WI38 (cell line): ENCODE measurements at regions not wholly inside any gene's neighbourhood (a gene's known extent, or its start where the extent isn't known, plus 50 kb on each side); places are given as distances from the start of the nearest gene placed in this dataset.
"Not testable (repeated sequence)": the region's sequence is repeated elsewhere in the genome, so short reads cannot be mapped to it uniquely, and the experiment has no call there.

Experiments used
- H3K4me3 ChIP-seq: 2 replicates; pipeline ENCODE4 v1.5.1; 2011; ENCODE audit warnings: low read depth, mild to moderate bottlenecking, control low read depth, low read length
- TF ChIP-seq, protein P1 (sequence below): IDR thresholded peaks from 2 replicates; pipeline ENCODE4 v1.5.1; 2012; ENCODE audit warnings: low read depth, mild to moderate bottlenecking, control low read depth, low read length

GRCh38 chr4:66741081-66741480 lies 804.2 kb downstream of the CENPC start:
- no peak overlapping the region for H3K4me3 ChIP-seq
- TF ChIP-seq, protein P1, sequence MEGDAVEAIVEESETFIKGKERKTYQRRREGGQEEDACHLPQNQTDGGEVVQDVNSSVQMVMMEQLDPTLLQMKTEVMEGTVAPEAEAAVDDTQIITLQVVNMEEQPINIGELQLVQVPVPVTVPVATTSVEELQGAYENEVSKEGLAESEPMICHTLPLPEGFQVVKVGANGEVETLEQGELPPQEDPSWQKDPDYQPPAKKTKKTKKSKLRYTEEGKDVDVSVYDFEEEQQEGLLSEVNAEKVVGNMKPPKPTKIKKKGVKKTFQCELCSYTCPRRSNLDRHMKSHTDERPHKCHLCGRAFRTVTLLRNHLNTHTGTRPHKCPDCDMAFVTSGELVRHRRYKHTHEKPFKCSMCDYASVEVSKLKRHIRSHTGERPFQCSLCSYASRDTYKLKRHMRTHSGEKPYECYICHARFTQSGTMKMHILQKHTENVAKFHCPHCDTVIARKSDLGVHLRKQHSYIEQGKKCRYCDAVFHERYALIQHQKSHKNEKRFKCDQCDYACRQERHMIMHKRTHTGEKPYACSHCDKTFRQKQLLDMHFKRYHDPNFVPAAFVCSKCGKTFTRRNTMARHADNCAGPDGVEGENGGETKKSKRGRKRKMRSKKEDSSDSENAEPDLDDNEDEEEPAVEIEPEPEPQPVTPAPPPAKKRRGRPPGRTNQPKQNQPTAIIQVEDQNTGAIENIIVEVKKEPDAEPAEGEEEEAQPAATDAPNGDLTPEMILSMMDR: no peak

DNA sequence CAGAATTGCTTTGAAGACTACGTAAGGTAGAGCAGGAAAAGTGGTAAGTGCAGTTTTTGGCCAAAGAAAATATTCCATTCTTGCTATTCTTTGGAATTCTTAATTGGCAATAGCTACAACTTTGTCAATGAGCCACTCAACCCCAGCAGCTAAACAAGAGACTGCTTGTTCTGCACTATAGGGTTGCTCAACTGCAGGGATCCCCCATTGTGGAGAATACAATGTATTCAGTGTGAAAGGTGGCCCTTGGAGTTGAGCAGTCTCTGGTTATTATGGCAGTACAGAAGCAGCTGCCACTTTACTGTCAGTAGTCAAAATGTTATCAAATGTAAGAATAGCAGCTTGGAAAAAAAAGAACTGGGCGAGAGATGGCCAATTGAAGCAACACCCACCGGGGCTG lies 808.7 kb downstream of the CENPC start:
- TF ChIP-seq, protein P1: no peak
- no peak overlapping the region for H3K4me3 ChIP-seq

DNA sequence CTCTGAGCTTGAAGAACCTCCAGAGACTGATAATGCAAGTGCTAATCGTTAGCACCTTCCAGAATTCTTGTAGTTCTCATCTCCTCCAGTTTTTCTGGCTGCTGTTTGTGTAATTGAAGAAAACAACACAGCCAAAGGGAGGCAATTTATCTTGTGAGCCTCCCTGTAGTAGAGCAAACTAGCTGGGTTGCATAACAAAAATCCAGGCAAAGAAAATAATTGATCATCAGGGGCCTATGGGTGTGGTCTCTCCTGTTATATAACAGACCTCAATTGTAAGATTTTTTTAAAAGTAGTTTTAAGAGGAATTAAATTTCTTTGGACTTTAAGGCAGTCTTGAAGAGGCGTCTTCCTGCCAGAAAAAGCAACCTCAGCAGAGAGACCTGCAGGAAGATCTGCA lies 817.0 kb downstream of the CENPC start:
- H3K4me3 ChIP-seq: no peak overlapping the region
- TF ChIP-seq, protein P1: no peak

DNA sequence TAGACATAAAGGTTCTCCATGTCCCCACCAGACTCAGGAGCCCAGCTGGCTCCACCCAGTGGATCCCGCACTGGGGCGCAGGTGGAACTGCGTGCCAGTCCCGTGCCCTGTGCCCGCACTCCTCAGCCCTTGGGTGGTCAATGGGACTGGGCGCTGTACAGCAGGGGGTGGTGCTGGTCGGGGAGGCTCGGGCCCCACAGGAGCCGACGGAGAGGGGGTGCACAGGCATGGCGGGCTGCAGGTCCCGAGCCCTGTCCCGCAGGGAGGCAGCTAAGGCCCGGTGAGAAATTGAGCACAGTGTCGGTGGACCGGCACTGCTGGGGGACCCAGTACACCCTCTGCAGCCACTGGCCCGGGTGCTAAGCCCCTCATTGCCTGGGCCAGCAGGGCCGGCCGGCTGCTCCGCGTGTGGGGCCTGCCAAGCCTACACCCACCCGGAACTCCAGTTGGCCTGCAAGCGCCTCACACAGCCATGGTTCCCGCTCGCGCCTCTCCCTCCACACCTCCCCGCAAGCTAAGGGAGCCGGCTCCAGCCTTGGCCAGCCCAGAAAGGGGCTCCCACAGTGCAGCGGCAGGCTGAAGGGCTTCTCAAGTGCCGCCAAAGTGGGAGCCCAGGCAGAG lies 832.9 kb downstream of the CENPC start:
- H3K4me3 ChIP-seq: not testable (repeated sequence)

GRCh38 chr4:66704243-66704642 lies 841.1 kb downstream of the CENPC start:
- H3K4me3 ChIP-seq: no peak overlapping the region
- TF ChIP-seq, protein P1: no peak

GRCh38 chr4:66694739-66695138 lies 850.6 kb downstream of the CENPC start:
- no peak overlapping the region for H3K4me3 ChIP-seq
- TF ChIP-seq, protein P1: no peak

DNA sequence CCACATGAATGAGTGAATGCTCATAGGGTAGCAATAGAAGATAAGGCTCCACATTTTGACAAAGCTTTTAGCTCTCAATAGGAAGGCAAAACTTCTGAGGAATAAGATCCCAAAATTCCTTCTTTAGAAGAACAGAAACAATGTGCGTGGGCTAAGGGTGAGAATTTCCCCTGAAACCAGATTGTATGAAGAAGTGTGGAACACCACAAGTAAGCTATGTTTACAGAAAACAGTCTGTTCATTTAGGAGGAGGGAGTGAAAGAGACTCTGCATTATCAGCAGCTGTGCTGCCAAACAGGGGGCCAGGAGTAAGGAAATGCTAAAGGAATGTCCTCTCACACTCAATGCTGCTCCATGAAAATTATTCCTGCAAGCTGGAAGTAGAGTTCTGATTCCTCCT lies 851.6 kb downstream of the CENPC start:
- TF ChIP-seq, protein P1: no peak
- no peak overlapping the region for H3K4me3 ChIP-seq

DNA sequence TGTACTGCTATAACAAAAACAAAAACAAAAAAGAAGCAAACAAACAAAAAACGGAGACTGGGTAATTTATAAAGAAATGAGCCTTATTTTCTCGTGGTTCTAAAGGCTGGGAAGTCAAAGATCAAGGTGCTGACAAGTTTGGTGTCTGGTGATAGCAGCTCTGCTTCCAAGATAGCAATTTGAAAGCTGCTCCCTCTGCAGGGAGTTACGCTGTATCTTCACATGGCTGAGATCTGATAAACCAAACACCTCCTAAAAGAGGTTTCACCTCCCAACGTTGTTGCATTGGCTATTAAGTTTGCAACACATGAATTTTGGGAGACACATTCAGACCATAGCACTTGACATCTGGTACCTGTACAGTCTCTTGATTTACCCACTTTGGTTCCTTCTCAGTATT lies 854.2 kb downstream of the CENPC start:
- H3K4me3 ChIP-seq: no peak overlapping the region
- TF ChIP-seq, protein P1: no peak
